ENCODE measurements at regions not wholly inside any gene's neighbourhood (a gene's known extent, or its start where the extent isn't known, plus 50 kb on each side); places are given as distances from the start of the nearest gene placed in this dataset.

DNA sequence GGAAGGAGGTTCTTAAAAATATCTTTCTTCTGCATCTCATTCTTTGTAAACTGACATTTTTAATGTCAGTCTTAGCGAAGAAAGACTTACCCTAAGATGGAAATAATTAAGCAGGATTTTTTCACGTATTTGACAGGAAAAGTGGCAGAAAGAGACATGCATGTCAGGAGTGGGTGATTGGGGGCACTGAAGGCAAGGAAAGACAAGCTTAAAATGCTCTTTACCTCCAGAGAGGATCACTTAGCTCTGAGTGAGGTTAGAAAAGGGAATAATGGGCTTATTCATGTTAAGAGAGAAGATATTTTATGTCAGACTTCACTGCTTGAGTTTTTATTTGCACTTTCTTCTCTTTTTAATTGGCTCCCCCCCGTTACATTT is 1358.2 kb upstream of the TMEM132C start:
- TF ChIP-seq, protein P1, sequence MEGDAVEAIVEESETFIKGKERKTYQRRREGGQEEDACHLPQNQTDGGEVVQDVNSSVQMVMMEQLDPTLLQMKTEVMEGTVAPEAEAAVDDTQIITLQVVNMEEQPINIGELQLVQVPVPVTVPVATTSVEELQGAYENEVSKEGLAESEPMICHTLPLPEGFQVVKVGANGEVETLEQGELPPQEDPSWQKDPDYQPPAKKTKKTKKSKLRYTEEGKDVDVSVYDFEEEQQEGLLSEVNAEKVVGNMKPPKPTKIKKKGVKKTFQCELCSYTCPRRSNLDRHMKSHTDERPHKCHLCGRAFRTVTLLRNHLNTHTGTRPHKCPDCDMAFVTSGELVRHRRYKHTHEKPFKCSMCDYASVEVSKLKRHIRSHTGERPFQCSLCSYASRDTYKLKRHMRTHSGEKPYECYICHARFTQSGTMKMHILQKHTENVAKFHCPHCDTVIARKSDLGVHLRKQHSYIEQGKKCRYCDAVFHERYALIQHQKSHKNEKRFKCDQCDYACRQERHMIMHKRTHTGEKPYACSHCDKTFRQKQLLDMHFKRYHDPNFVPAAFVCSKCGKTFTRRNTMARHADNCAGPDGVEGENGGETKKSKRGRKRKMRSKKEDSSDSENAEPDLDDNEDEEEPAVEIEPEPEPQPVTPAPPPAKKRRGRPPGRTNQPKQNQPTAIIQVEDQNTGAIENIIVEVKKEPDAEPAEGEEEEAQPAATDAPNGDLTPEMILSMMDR (IDR thresholded peaks at IDR 0.05), result no peak
- no peak for TF ChIP-seq POLR2A (IDR thresholded peaks at IDR 0.05)

Data from adrenal gland (tissue), 5 donors.